HUDEP-2 (cell line): ENCODE measurements at regions not wholly inside any gene's neighbourhood (a gene's known extent, or its start where the extent isn't known, plus 50 kb on each side); places are given as distances from the start of the nearest gene placed in this dataset.

Source experiments
- DNase-seq, 76 experiments: peaks; one replicate each; lab custom pipeline; 2025; ENCODE audit not compliant: unreplicated experiment in 76 of 76; lab: John Stamatoyannopoulos, UW

DNA sequence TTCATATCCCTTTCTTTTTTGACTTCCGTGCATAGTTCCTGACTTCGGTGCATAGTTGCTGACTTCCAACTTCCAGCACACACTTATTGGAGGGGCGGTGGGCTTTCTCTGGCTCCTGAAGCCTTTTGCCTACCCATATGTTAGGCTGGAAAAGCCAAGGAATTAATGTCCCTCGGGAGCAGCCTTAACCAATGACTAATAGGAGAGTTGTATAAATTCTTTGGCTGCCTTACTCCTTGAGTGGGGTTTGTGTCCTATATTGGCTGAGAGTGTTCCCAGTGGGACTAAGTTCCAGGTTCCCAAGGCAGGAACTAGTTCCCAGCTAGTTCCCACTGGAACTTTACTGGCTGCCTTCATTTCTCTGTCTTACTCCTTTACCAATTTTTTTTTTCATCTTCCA is 105.7 kb downstream of the ZNF326 start:
- no peak for DNase-seq

DNA sequence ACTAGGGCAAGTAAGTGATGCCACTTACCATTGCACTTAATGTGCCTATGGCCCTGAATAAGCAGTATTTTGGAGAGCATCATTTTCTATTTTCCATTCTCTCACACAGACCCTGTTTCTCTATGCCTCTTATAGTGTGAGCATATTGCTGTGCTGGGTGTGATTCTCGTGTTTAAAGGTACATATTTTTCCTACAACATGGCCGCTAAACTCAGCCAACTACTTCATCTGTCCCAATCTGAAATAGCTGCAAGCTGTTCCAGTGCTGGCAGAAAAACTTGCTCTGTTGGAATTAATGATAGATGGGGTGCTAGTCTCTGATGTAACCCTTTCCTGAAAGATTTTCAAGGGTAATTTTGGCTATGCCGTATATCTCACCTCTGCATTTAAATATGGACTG is 97.5 kb downstream of the ZNF326 start:
- DNase-seq: no peak
